ENCODE measurements at regions not wholly inside any gene's neighbourhood (a gene's known extent, or its start where the extent isn't known, plus 50 kb on each side); places are given as distances from the start of the nearest gene placed in this dataset.

GRCh38 chr6:21436625-21437024, 156.9 kb upstream of the SOX4 start:
- DNase-seq = no peak

DNA sequence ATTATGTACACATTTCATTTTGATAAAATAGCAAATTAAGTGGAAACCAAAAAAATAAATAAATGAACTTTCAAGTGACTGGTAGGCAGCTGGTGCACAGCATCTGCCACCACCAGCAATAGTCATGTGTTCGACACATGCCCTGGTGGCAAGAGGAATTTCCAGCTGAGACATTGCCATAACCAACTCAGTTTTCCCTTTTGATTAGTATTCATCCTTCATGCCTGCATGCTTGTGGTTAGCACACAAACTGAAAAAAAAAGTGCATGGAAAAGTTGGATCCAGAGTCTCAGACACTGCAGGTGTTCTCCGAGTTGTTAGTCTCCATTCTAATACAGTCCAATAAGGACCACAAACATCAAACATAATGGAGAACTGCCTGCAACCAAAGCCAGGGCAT, 156.0 kb upstream of the SOX4 start:
- DNase-seq = no peak

DNA sequence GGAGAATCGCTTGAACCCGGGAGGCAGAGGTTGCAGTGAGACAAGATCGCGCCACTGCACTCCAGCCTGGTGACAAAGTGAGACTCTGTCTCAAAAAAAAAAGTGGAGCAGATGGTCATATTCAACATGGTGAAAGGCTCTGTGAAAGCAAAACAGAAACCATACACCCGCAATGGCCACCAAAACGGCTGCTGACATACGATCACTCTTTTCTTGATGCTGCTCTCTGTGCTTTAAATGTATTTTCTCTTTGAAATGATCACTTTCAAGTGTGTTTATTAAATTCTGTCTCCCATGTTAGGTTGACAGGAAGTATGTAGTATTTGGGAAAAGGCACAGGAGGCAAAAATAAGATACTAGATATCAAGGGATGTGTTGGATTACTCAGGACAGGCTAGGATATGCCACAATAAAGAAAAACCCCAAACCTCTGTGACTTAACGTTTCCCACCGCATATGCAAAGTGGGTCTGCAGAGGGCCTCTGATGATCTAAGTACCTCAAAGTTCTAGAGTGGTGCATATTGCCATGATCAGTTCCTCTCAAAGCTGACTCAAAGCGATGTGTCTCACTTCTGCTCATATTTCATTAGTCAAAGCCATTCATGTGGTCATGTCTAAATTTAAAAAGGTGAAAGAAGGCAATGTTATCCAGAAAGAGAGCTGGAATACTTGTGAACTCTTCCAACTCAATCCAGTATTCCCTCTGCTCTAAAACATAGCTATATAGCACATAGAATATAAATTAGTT, 155.1 kb upstream of the SOX4 start:
- DNase-seq = peak; percentile 15

DNA sequence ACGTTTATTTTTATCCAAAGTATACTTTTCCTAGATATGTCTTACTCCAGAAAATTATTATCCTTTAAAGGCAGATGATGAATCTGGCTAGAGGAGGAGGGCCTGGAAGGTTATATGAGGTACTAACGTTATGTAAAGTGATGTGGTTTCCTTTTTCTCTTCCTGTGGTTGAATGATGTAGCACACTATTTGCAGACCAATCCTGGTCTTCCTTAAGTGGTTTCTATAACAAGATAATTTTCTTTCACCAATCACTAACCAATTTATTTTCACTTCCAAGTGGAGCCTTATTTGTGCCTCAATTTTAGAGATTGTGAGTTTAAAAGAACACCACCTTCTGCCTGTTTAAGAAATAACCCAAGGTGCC, 154.6 kb upstream of the SOX4 start:
- DNase-seq = no peak

- no peak for DNase-seq
These were observed 152.2 kb upstream of the SOX4 start for GRCh38 chr6:21441386-21441785.

- no peak for DNase-seq
These were observed 150.7 kb upstream of the SOX4 start for GRCh38 chr6:21442874-21443273.

- no peak for DNase-seq
These were observed 148.8 kb upstream of the SOX4 start for GRCh38 chr6:21444711-21445260.

GRCh38 chr6:21447987-21448386, 145.6 kb upstream of the SOX4 start:
- DNase-seq = no peak

DNA sequence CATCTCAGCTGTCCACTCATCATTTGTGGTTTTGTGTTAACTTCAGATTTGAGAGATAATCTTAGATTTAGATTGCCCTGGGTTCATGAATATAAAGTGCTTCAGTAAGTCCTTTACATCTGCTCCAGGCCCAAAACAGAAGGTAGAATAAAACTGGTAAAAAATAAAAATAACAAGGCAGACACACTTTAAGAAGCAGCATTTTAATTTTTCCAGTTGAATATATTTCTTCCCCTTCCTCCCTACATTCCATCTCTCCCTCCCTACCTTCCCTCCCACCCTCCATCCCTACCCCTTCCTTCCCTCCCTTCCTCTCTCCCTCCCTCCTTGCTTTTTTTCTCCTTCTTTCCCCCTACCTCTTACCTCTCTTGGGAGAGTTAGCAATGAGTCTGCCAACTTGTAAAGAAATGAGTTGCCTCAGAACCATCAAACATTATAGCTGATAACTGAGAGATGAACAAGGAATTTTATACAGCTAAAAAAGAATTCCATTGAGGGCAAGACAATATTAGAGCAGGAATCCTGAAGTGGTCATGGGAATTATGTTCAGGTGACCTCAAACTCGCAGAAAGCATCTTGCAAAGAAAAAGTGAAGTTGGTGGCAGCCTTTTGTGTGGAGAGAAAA, 145.0 kb upstream of the SOX4 start:
- DNase-seq = no peak

- DNase-seq = no peak
These were observed 143.4 kb upstream of the SOX4 start for GRCh38 chr6:21450149-21450548.

GRCh38 chr6:21450628-21451027, 142.9 kb upstream of the SOX4 start:
- no peak for DNase-seq

- no peak for DNase-seq
These were observed 142.0 kb upstream of the SOX4 start for GRCh38 chr6:21451546-21452013.

DNA sequence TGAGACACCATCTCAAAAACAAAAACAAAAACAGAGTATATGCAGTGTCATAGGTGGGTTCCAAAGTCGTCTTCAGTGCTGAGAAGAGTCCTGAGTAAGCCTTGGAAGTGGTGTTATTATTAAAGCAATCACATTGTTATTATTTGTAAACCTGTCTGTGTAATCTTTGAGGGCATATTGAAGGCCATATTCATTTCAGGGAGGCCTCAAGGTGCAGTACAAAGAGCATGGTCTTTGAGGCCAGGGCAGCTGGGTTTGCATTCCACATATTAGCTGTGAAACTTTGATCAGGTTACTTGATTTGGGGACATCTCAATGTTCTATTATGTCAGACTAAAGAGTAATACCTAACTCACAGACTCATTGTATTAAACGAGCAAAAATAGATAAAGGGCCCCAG, 139.3 kb upstream of the SOX4 start:
- no peak for DNase-seq

DNA sequence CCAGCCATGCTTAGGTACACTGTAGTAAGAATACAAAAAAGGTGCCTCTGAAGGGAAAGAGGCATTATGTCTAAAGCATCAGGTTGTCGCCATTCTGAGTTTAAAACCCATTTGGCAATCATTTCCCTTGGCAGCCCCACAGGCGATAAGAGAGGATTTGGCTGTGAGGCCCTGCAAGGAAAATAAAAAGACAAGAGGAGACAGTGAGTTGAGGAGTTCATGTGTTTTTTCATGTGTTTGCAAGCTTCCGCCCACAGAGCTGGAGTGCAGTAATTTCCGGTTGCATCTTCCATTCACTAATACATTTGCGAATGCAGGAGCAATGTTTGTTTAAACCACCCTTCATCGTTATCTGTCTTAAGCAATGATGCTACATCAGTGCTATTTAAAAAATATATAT, 138.5 kb upstream of the SOX4 start:
- DNase-seq = no peak

GRCh38 chr6:21457647-21458046, 135.9 kb upstream of the SOX4 start:
- DNase-seq = no peak

GRCh38 chr6:21459641-21460040, 133.9 kb upstream of the SOX4 start:
- no peak for DNase-seq

GRCh38 chr6:21461844-21462518, 131.6 kb upstream of the SOX4 start:
- no peak for DNase-seq

- no peak for DNase-seq
These were observed 131.1 kb upstream of the SOX4 start for GRCh38 chr6:21462519-21462852.

GRCh38 chr6:21467091-21467490, 126.5 kb upstream of the SOX4 start:
- no peak for DNase-seq

DNA sequence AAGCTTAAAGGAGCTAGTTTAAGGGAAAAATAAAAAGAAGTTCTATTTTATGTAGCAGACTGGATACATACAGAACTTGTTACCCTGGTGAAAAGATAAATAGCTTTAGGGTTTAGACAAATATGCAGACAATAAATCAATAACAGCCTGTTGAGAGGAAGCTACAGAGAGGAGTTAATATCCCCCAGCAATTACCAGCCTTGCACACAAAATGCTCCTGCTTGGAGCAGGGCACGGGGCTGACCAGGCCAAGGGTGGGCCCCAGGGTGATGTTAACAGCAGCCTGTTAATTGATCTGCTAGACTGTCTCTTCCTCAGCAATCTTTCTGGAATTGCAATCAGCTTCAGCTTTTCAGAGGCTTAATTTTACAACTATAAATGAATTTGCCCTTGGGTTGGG, 125.1 kb upstream of the SOX4 start:
- DNase-seq = no peak

DNA sequence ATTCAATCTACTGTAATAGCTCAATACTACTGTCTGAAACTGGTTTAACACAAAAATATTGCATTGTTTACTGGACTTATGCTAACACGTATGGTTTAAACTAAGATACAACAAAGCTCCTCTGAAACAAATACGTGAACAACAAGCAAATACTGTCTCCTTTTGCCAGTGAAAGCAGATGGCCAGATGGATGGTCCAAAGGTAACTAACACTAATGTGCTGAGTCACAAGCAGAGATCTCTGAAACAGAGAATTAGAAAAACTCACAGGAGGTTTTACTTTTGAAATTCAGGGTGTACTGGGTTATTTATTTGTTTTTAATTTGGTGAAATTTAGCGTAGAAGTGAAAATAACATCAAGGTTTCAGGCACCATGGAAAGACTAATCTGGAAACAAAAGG, 124.3 kb upstream of the SOX4 start:
- DNase-seq = no peak

DNA sequence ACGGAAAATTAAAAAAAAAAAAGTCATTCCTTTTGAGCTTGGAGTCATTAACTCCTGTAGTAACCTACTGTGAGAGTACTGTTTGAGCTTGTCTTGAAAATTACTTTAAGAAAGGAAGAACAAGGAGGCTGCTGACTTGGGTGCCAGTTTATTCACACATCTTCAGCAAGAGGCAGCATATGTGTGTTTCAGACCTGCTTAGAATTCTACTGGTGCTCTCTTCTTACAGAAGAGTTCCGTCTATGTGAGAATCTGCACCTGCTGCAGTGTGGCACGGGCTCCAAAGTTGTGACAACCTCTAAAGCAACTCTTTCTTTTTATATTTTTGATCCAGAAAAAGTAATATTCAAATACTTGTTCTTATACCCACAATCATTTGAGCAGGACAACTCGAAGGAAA, 117.4 kb upstream of the SOX4 start:
- no peak for DNase-seq

DNA sequence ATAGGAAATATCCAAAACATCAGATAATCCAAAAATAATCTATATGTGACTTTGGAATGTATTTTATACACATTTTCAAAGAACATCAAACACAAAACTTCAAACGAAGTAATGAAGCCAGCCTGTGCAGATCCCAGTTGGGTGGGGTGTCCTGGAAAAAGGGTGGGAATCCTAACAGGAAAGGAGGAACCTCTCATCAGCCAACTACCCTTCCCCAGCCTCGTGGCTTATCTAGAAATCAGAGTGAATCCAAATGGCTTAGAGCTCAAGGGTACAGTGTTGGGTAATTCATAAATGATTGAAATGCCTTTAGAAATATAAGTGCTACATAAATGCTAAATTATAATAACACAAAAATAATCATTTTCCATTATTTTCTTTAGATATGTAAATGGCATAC, 115.1 kb upstream of the SOX4 start:
- DNase-seq = no peak

DNA sequence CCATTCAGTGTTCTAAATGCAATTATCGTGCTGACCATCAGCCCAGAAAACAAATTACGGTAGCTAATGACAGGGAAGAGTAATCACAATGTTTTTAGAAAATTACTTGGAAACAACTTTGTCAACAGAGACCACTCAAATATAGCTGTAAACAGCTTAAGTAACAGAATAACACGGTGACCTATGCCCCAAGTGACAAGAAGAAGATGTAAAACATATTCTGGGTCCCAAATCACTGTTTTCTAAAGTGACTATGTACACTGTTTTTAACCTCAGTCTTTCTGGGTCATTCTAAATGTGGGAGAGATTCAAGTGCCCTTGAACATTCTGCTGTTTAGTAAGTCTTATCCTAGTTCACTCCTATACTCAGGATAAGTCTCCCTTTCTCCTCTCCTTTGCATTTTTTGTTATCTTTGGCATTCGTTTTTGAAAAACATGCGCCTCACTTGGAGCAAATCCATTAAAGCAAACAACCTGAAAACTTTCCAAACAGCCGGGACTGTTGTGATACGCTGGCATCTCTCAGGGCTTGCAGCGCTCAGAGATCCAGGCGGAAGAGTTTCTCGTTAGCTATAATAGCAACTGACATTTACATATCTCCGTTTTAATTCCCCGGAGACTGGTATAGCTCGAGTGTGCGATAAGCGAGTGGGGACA, 114.5 kb upstream of the SOX4 start:
- DNase-seq = no peak

Measured in activated CD8-positive, alpha-beta memory T cell treated with anti-CD3 and anti-CD28 coated beads, Interleukin-2, amount 50 U/mL, for 4 hours (primary cell).